NB4 (cell line): ENCODE measurements at regions not wholly inside any gene's neighbourhood (a gene's known extent, or its start where the extent isn't known, plus 50 kb on each side); places are given as distances from the start of the nearest gene placed in this dataset.

Source experiments
- POLR2A ChIP-seq: IDR thresholded peaks from 2 replicates; pipeline ENCODE4 v1.6.1; 2011; ENCODE audit warnings: mild to moderate bottlenecking; ENCODE audit not compliant: insufficient read length; ENCODE audit errors: extremely low read depth
- TF ChIP-seq, protein P1 (sequence below): IDR thresholded peaks from one replicate; pipeline ENCODE4 v1.5.1; 2012; ENCODE audit warnings: low read depth, low read length
- TF ChIP-seq, protein P2 (sequence below): IDR thresholded peaks from 2 replicates; pipeline ENCODE4 v1.6.1; 2011; ENCODE audit warnings: low read depth, low read length

- TF ChIP-seq, protein P1, sequence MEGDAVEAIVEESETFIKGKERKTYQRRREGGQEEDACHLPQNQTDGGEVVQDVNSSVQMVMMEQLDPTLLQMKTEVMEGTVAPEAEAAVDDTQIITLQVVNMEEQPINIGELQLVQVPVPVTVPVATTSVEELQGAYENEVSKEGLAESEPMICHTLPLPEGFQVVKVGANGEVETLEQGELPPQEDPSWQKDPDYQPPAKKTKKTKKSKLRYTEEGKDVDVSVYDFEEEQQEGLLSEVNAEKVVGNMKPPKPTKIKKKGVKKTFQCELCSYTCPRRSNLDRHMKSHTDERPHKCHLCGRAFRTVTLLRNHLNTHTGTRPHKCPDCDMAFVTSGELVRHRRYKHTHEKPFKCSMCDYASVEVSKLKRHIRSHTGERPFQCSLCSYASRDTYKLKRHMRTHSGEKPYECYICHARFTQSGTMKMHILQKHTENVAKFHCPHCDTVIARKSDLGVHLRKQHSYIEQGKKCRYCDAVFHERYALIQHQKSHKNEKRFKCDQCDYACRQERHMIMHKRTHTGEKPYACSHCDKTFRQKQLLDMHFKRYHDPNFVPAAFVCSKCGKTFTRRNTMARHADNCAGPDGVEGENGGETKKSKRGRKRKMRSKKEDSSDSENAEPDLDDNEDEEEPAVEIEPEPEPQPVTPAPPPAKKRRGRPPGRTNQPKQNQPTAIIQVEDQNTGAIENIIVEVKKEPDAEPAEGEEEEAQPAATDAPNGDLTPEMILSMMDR = peak; percentile 30
- no peak for TF ChIP-seq POLR2A
- TF ChIP-seq, protein P2, sequence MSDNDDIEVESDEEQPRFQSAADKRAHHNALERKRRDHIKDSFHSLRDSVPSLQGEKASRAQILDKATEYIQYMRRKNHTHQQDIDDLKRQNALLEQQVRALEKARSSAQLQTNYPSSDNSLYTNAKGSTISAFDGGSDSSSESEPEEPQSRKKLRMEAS = no peak
Measured at GRCh38 chr11:127136438-127136837, 135.9 kb upstream of the KIRREL3 start.
